HK-2 (cell line): ENCODE measurements at regions not wholly inside any gene's neighbourhood (a gene's known extent, or its start where the extent isn't known, plus 50 kb on each side); places are given as distances from the start of the nearest gene placed in this dataset.

ENCODE experiments used
- DNase-seq: peaks from one replicate; pipeline ENCODE4 v3.0.0-alpha.2; 2018; ENCODE audit not compliant: unreplicated experiment

DNA sequence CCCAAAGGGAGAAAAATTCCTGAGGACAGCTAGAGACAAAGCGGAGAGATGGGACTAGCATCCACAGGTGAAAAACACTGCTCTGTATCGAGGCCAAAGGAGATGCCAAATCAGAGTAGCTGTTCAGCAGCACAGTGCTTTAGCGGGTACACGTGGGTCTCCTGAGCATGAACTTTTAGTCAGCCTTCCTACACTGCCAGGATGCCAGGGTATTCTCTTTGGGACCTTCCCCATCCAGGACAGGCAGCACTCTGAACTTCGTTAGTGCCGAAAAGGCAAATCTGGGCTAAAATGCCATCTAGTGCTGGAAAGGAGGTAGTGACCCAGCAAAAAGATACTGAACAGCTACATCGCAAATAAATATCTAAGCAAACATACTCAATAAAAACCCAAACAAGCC lies 64.9 kb downstream of the C6orf58 start:
- peak; percentile 6 for DNase-seq
